Activated naive CD4-positive, alpha-beta T cell treated with Interleukin-2 at 50 U/mL for 16 hours (primary cell): ENCODE measurements at regions not wholly inside any gene's neighbourhood (a gene's known extent, or its start where the extent isn't known, plus 50 kb on each side); places are given as distances from the start of the nearest gene placed in this dataset.
"Not testable (repeated sequence)": the region's sequence is repeated elsewhere in the genome, so short reads cannot be mapped to it uniquely, and the experiment has no call there.

Experiments used
- DNase-seq: peaks from one replicate; pipeline ENCODE4 v3.0.0-alpha.2; 2020

GRCh38 chr2:242054881-242055801 lies 185.6 kb downstream of the RTP5 start:
- DNase-seq = no peak

GRCh38 chr2:242056026-242056425 lies 186.5 kb downstream of the RTP5 start:
- no peak for DNase-seq

GRCh38 chr2:242056785-242057184 lies 187.3 kb downstream of the RTP5 start:
- DNase-seq = no peak

GRCh38 chr2:242057379-242058040 lies 188.0 kb downstream of the RTP5 start:
- DNase-seq = no peak

GRCh38 chr2:242058116-242058680 lies 188.7 kb downstream of the RTP5 start:
- no peak for DNase-seq

- DNase-seq = no peak
These were observed 190.0 kb downstream of the RTP5 start for GRCh38 chr2:242059566-242059965.

- DNase-seq = no peak
These were observed 190.8 kb downstream of the RTP5 start for GRCh38 chr2:242060212-242060835.

GRCh38 chr2:242061930-242062329 lies 192.4 kb downstream of the RTP5 start:
- DNase-seq = not testable (repeated sequence)

GRCh38 chr2:242063436-242063835 lies 193.9 kb downstream of the RTP5 start:
- DNase-seq = no peak

GRCh38 chr2:242063850-242064249 lies 194.3 kb downstream of the RTP5 start:
- no peak for DNase-seq

- no peak for DNase-seq
These were observed 195.1 kb downstream of the RTP5 start for GRCh38 chr2:242064364-242065250.

GRCh38 chr2:242065426-242065825 lies 195.9 kb downstream of the RTP5 start:
- no peak for DNase-seq

GRCh38 chr2:242069018-242069417 lies 199.5 kb downstream of the RTP5 start:
- DNase-seq = no peak

GRCh38 chr2:242069938-242070395 lies 200.4 kb downstream of the RTP5 start:
- not testable (repeated sequence) for DNase-seq

- DNase-seq = not testable (repeated sequence)
These were observed 201.2 kb downstream of the RTP5 start for GRCh38 chr2:242070726-242071125.

GRCh38 chr2:242071377-242071776 lies 201.8 kb downstream of the RTP5 start:
- not testable (repeated sequence) for DNase-seq

- DNase-seq = not testable (repeated sequence)
These were observed 202.4 kb downstream of the RTP5 start for GRCh38 chr2:242071936-242072335.

GRCh38 chr2:242075168-242075567 lies 205.6 kb downstream of the RTP5 start:
- no peak for DNase-seq

GRCh38 chr2:242075696-242076095 lies 206.2 kb downstream of the RTP5 start:
- no peak for DNase-seq

- DNase-seq = not testable (repeated sequence)
These were observed 206.7 kb downstream of the RTP5 start for GRCh38 chr2:242076184-242076583.

- not testable (repeated sequence) for DNase-seq
These were observed 208.9 kb downstream of the RTP5 start for GRCh38 chr2:242078426-242078825.

GRCh38 chr2:242079792-242080191 lies 210.3 kb downstream of the RTP5 start:
- not testable (repeated sequence) for DNase-seq
